ENCODE measurements at regions not wholly inside any gene's neighbourhood (a gene's known extent, or its start where the extent isn't known, plus 50 kb on each side); places are given as distances from the start of the nearest gene placed in this dataset.
"Not testable (repeated sequence)": the region's sequence is repeated elsewhere in the genome, so short reads cannot be mapped to it uniquely, and the experiment has no call there.

DNA sequence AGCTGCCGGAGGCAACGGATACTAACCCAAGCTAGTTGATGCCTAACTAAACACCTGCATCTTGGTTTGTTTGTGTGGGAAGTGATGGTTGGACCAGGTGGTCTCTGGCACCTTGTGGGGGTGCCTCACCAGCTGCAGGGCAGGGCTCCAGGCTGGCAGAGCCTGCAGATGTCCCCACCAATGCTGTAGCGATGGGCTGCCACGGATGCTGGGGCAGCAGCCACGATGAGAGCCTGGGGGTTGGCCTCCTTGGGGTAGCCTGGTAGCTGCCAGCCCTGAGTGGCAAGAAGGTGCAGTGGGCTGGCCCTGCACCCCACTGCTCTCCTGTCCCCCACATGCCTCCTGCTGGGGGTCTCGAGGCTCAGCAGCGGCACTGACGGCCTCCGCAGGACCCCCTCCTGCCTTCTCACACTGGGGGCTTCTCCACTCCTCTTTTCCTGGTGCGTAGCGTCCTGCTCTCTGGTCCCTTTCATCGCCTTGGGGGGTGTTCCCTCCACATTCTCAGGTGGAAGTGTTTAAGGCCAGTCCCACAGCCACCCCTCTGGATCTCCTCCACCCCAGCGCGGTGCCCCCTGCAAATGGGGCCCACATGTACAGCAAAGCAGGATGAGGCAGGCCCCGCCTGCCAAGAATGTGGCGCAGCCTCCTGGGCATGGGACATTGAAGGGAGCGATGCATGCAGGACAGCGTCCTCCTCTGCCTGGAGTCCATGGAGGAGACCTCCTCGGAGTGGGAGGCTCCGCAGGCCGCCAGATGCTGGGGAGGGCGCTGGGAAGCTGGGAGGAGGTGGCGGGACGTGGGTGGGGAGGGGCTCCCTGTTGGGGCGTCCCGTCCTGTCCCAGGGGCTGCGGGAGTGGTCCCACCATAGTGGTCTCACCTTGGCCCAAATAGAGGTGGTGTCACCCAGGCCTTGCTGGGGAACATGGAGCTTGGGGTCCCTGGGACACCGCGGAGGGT, 173.1 kb downstream of the ASB1 start:
- DNase-seq (ENCODE audit: low read depth in 2 of 2), result no peak

GRCh38 chr2:238600506-238601432, 174.0 kb downstream of the ASB1 start:
- no peak for DNase-seq (ENCODE audit: low read depth in 2 of 2)

GRCh38 chr2:238601433-238602222, 174.9 kb downstream of the ASB1 start:
- DNase-seq (ENCODE audit: low read depth in 2 of 2), result no peak

DNA sequence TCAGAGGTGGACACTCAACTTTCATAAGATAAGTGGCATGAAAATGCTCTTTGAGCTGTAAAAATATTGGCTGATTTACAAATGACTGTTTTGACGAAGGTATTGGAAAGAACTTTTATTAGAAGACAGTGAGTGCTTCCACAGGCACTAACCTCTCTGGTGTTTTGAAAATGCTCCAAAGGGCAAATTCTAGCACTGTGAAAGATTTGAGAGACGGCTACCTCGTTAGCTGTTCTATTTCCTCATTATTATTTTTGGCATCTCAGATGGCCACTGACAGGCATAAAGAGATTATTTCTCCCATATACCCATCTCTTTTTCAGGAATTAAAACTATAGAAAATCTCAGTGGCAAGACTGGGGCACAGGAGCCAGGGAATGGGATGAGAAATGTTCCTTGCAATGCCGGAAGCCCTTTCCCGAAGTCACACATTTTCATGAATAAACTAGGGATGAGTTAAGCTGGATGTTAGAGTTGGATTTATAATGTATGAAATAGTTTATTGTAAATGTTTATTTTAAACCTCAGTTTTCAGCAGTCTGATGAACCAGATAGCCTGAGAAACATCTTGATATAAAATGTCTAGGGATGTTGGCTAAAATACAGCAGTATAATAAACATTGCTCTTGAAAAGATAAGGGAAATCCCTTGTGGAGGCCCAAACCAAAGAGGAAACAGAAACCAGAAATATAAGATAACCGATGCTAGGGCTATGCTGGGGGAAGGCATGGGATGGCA, 175.7 kb downstream of the ASB1 start:
- no peak for DNase-seq (ENCODE audit: low read depth in 2 of 2)

GRCh38 chr2:238603596-238603995, 176.9 kb downstream of the ASB1 start:
- no peak for DNase-seq (ENCODE audit: low read depth in 2 of 2)

DNA sequence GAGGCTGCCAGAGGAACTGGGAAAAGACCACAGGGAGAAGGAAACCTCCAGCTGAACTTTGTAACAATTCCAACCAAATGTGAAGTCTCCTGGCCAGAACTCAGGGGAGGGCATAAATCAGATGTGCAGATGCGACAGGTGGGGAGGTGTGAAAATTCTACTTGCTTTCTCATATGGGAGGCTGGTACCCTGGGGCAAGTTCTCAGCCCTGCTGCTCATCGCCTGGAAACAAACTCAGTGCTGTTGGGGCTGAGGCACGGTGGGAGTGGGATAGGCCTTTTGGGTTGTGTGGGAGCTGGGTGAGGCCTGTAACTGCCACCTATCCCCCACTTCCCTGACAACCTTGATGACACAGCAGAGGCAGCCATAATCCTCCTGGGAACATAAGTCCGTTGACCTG, 179.6 kb downstream of the ASB1 start:
- no peak for DNase-seq (ENCODE audit: low read depth in 2 of 2)

DNA sequence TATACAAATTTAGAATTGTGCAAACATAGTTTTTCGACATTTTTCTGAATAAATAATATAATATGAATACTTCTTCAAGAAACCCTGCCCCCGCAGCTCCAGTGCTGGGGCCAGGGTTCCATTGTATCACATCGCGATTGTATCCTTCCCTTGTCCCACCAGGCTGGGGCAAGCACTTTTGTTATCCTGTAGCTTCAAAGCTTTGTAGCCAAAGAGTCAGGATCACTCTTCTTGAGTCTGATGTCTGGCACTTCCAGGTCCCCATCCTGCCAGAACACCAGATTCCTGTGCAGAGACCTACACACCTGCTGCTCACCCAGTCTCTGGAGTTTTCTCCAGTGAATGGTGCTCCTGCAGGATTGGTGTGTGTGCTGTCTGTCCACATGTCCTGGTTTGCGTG, 186.9 kb downstream of the ASB1 start:
- no peak for DNase-seq (ENCODE audit: low read depth in 2 of 2)

GRCh38 chr2:238614376-238614775, 187.6 kb downstream of the ASB1 start:
- DNase-seq (ENCODE audit: low read depth in 2 of 2), result no peak

- no peak for DNase-seq (ENCODE audit: low read depth in 2 of 2)
These were observed 188.5 kb downstream of the ASB1 start for GRCh38 chr2:238615187-238615586.

DNA sequence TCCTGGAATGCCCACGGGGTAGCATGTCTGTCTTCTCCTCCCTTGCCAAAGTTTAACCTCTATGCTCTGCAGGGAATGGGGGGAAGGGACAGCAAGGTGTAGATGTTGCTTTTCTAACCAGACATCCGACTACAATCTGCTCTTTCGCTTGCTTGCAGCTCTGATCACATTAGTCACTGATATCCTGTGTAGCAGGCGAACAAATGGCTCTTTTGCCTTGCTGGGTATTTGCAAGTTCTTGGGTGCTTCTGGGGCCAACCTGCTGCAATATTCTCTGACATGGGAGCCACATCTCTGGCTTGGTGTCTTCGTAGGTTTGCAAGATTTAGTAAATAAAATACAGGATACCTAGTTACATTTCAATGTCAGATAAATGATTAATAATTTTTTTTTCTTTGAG, 190.0 kb downstream of the ASB1 start:
- no peak for DNase-seq (ENCODE audit: low read depth in 2 of 2)

GRCh38 chr2:238618494-238619283, 192.0 kb downstream of the ASB1 start:
- not testable (repeated sequence) for DNase-seq (ENCODE audit: low read depth in 2 of 2)

- no peak for DNase-seq (ENCODE audit: low read depth in 2 of 2)
These were observed 201.2 kb downstream of the ASB1 start for GRCh38 chr2:238627899-238628298.

DNA sequence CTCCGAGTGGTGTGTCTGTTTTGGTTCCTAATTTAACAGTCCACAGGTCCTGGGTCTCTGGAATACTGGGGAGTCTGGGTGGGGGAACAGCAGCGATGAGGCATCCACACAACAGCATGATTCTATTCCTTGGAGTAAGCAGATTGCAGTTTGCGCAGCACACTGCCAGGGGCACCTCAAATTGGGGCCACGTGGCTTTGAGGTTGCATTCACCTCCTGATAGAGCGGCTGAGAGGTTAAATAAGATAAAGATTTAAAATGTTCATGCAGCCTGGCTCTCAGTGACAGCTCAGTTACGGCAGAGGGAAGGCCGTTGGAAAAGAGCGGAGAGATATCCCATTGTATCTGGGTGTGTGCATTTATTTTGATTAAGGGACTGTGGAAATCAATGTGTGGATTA, 202.3 kb downstream of the ASB1 start:
- no peak for DNase-seq (ENCODE audit: low read depth in 2 of 2)

DNA sequence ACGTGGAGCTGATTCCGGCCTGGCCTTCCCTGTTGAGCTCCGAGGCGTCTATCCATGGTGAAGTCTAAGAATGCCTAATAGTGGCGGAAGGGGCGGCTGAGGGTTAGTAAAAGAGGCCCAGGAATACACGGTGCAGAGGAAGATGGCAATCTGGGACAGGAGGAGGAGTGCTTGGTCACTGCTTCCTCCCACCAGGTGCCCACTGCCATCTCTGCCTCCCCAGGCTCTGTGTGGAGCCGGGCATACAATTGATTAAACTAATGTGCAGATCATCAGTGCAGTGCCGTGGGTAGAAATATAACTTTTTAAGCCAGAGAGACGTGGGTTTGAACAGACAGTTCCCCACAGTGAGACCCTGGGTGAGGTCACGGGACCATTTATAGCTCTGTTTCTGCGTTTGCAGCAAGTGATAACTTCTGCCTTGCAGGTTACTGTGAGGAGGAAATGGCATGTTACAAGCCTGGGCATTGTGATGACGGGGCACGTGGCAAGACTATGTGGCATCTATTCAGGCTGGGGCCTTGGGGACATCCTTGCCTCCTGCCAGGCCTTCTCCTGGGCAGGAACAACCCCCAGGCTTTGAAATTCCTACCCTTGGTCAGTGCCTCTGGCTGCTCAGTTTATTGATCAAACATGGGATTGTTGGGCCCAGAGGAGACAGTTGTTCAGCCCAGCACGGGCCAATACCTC, 204.9 kb downstream of the ASB1 start:
- DNase-seq (ENCODE audit: low read depth in 2 of 2), result no peak

- no peak for DNase-seq (ENCODE audit: low read depth in 2 of 2)
These were observed 205.7 kb downstream of the ASB1 start for GRCh38 chr2:238632181-238633060.

- DNase-seq (ENCODE audit: low read depth in 2 of 2), result no peak
These were observed 206.9 kb downstream of the ASB1 start for GRCh38 chr2:238633426-238634328.

- DNase-seq (ENCODE audit: low read depth in 2 of 2), result no peak
These were observed 208.1 kb downstream of the ASB1 start for GRCh38 chr2:238634701-238635357.
